Lower leg skin (tissue), 3 donors: ENCODE measurements at regions not wholly inside any gene's neighbourhood (a gene's known extent, or its start where the extent isn't known, plus 50 kb on each side); places are given as distances from the start of the nearest gene placed in this dataset.

Experiments used
- CTCF ChIP-seq, 3 donors: fragments of 450-650 bp; IDR thresholded peaks; one replicate each; pipeline ENCODE4 v1.5.1; 2016; ENCODE audit warnings: antibody characterized with exemption in 3 of 3, mild to moderate bottlenecking in 3 of 3, moderate library complexity in 2 of 3
- POLR2A ChIP-seq, 2 donors: fragments of 450-650 bp; IDR thresholded peaks; one replicate each; pipeline ENCODE4 v1.6.1; 2016 to 2017; ENCODE audit warnings: antibody characterized with exemption in 2 of 2, mild to moderate bottlenecking in 1 of 2, moderate library complexity in 1 of 2

- TF ChIP-seq CTCF (IDR thresholded peaks at IDR 0.05) (no peak), POLR2A (IDR thresholded peaks at IDR 0.05) (no peak)
These were observed 56.2 kb upstream of the CYSLTR1 start for GRCh38 chrX:78383594-78383993.
